Adrenal gland (tissue), 5 donors: ENCODE measurements at regions not wholly inside any gene's neighbourhood (a gene's known extent, or its start where the extent isn't known, plus 50 kb on each side); places are given as distances from the start of the nearest gene placed in this dataset.

ENCODE experiments used
- POLR2A ChIP-seq, 2 donors: fragments of 450-650 bp; IDR thresholded peaks; one replicate each; pipeline ENCODE4 v1.6.1; 2017; ENCODE audit warnings: antibody characterized with exemption in 2 of 2, mild to moderate bottlenecking in 2 of 2, moderate library complexity in 1 of 2
- TF ChIP-seq, protein P1 (sequence below), 6 experiments: fragments of 450-650 bp in 4 of 6; fragments of 200-600 bp in 2 of 6; sonication (generic) in 1 of 6; IDR thresholded peaks; 1 replicate in 5 of 6; 2 replicates in 1 of 6; pipeline versions ENCODE4 v1.5.1 to v1.8.0; 2016 to 2021; ENCODE audit warnings: antibody characterized with exemption in 6 of 6, mild to moderate bottlenecking in 2 of 6, moderate library complexity in 1 of 6
- donor health status: DM: no; HTN: no; CAD: no.

DNA sequence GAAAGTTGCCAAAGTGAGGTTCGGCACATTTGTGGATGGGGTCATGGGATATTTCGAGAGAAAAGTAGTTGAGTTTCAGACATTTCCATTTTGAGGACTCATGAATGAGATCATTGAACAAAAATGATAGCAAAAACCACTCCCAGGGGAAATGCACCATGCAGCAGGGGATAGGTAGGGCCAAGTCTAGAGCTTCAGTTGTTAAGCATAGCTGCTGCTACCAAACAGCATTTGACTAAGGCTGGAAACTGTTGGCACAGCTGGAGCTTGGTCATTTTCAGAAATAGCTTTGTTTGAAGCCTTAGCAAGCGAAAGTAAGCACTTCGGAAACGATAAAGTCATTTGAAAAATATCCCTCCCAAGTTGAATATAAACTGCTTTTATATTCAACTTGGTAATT lies 431.8 kb downstream of the SOCS6 start:
- TF ChIP-seq, protein P1, sequence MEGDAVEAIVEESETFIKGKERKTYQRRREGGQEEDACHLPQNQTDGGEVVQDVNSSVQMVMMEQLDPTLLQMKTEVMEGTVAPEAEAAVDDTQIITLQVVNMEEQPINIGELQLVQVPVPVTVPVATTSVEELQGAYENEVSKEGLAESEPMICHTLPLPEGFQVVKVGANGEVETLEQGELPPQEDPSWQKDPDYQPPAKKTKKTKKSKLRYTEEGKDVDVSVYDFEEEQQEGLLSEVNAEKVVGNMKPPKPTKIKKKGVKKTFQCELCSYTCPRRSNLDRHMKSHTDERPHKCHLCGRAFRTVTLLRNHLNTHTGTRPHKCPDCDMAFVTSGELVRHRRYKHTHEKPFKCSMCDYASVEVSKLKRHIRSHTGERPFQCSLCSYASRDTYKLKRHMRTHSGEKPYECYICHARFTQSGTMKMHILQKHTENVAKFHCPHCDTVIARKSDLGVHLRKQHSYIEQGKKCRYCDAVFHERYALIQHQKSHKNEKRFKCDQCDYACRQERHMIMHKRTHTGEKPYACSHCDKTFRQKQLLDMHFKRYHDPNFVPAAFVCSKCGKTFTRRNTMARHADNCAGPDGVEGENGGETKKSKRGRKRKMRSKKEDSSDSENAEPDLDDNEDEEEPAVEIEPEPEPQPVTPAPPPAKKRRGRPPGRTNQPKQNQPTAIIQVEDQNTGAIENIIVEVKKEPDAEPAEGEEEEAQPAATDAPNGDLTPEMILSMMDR (IDR thresholded peaks at IDR 0.05): no peak
- no peak for TF ChIP-seq POLR2A (IDR thresholded peaks at IDR 0.05)
